HG03135 (cell line): ENCODE measurements at regions not wholly inside any gene's neighbourhood (a gene's known extent, or its start where the extent isn't known, plus 50 kb on each side); places are given as distances from the start of the nearest gene placed in this dataset.

Experiments used
- ATAC-seq: cut with Tn5 transposase; IDR thresholded peaks from one replicate; pipeline ENCODE4 v1.9.1; 2021; ENCODE audit warnings: mild to moderate bottlenecking, moderate library complexity; ENCODE audit not compliant: unreplicated experiment

- ATAC-seq, result no peak
Measured at GRCh38 chr20:9923648-9924047, 84.8 kb upstream of the PAK5 start.

GRCh38 chr20:9920866-9921265 lies 82.0 kb upstream of the PAK5 start:
- ATAC-seq, result no peak

DNA sequence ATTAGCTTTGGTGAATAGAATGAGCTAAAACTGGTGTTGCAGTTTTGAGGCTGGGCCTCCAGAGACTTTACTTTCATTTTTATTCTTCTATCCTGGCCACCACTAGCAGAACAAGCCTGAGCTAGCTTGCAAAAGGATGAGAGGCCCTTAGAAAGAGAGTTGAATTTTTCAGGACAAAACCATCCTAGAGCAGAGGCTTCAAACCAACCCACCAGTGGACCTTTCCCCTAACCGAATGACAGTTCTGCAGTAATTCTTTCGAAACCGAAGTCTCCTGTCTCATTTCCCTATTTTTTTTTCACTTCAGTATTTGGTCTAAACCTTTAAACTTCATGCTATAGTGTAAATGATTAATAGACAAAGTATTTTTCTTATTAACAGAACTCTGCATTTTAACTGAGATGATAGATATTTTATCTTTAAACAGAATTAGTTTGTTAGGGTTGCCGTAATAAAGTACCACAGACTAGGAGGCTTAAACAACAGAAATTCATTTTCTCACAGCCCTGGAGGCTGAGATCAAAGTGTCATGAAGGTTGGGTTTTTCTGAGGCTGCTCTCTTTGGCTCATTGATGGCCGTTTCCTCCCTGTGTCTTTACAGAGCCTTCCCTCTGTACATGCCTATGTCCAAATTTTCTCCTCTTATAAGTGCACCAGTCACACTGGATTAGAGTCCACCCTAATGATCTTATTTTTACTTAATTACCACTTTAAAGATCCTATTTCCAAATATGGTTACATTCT lies 80.6 kb upstream of the PAK5 start:
- ATAC-seq, result peak; percentile 84

DNA sequence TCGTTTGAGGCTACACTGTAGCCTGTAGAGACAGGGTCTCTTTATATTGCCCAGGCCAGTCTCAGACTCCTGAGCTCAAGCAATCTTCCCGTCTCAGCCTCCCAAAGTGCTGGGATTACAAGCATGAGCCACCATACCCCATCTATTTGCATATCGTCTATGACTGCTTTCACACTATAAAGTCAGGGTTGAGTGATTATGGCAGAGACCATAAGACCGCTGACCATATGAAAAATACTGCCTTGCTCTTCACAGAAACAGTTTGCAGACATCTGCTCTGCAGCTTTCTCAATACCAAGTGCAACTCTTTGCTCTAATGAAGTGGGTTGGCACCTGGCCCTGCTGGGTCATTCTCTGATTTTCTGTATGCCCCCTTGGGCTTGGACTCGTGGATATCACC lies 79.5 kb upstream of the PAK5 start:
- ATAC-seq, result no peak

DNA sequence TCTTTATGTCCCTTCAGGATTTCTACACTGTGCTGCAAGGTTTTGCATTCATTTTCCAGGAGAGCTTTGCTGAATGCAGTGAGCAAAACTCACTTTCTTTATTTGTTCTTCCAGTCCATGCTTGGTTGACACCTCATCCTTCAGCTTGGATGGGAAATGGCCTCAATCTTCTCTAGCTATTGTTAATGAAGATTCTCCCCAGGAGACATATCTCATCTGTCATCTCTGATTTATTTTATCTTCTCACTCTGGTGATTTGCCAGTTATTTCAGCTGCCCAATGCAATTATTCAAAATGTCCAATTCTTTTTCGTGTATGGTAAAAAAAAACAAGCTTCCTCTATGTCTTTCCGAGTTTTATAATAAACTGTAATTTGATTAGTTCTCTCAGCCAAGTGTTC lies 77.9 kb upstream of the PAK5 start:
- no peak for ATAC-seq

DNA sequence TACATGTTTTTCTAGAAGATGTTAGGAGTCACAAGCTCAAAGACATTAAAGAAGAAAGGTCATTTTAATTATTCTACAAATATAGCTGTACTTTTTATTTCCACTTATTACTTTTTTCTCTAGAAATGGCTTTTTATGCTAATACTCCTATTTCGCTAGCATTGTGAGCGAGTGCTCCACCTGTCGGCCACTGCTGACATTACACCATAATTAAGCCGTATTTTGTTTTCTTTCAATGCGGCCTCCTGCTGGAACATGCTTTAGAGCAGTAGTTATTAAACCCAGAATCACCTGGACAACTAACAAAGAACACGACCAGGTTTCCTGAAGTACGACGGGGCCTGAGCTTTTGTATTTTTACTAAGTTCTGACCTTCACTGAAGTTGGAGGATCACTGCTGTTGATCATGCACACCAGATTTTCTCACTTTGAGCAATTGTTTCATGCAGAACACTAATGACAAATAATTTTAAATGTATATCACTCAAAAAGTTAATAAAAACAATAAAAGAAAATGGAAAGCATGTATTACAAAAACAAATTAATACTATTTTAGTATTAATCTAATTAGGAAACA lies 74.1 kb upstream of the PAK5 start:
- ATAC-seq, result no peak

GRCh38 chr20:9912290-9912689 lies 73.4 kb upstream of the PAK5 start:
- no peak for ATAC-seq

- no peak for ATAC-seq
Measured at GRCh38 chr20:9911519-9911918, 72.6 kb upstream of the PAK5 start.

DNA sequence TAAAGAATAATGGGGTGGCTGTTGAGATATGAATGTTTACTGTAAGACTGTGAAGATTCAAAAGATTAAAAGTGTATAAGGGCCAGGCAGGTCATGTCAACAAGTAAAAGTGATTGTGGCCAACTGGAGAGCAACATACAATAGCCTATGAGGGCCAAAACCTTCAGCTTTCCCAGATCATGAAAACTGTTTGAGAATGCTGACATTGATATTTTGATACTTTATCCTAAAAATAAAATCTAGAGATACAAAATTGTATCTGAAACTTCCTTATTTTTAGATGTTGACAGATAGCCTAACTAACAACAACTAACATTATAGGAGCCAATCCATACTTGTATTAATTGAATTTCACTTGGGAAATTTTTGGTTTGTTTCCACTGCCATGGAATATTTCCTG lies 70.3 kb upstream of the PAK5 start:
- ATAC-seq, result no peak

- ATAC-seq, result no peak
Measured at GRCh38 chr20:9903048-9903655, 64.3 kb upstream of the PAK5 start.

DNA sequence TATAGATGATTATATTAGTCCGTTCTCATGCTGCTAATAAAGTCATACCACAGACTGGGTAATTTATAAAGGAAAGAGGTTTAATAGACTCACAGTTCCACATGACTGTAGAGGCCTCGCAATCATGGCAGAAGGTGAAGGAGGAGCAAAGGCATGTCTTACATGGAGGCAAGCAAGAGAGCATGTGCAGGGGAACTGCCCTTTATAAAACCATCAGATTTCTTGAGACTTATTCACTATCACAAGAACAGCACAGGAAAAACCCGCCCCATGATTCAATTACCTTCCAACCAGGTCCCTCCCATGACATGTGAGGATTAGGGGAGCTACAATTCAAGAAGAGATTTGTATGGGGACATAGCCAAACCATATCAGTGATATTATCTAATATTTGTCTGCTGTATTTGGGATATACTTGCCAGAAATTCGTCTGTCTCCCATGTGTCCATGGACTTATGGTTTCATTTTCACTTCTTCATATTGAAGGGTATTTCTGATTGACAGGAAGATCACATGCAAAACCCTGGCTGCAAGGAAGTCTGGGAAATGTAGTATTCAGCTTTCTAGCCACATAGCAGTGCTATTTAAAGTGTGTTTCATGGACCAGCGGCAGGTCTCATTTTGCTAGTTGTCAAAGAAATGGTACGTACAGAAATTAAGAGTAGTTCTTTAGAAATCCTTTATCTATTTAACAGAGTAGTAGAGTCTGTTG lies 50.5 kb upstream of the PAK5 start:
- ATAC-seq, result no peak
